ENCODE measurements at regions not wholly inside any gene's neighbourhood (a gene's known extent, or its start where the extent isn't known, plus 50 kb on each side); places are given as distances from the start of the nearest gene placed in this dataset.

DNA sequence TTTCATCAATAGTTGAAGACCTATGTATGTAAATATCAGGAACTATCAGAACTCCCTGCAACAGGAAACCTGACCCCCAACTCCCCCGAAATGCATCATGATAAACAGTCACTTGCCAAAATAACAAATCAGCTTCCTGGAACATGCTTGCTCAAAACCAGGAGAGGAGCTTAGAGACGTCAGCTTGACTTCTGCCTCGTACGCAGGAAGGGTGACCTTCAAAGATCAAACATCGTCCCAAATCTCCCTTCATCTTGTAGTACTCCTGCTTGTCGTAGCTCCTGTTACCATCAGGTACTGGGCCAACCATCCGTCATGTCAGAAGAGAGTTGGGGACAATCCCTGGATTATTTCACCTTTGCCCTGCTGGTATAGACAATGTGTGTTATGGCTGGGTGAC is 396.1 kb downstream of the GADD45G start:
- TF ChIP-seq, protein P1, sequence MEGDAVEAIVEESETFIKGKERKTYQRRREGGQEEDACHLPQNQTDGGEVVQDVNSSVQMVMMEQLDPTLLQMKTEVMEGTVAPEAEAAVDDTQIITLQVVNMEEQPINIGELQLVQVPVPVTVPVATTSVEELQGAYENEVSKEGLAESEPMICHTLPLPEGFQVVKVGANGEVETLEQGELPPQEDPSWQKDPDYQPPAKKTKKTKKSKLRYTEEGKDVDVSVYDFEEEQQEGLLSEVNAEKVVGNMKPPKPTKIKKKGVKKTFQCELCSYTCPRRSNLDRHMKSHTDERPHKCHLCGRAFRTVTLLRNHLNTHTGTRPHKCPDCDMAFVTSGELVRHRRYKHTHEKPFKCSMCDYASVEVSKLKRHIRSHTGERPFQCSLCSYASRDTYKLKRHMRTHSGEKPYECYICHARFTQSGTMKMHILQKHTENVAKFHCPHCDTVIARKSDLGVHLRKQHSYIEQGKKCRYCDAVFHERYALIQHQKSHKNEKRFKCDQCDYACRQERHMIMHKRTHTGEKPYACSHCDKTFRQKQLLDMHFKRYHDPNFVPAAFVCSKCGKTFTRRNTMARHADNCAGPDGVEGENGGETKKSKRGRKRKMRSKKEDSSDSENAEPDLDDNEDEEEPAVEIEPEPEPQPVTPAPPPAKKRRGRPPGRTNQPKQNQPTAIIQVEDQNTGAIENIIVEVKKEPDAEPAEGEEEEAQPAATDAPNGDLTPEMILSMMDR (IDR thresholded peaks at IDR 0.05), result no peak
- TF ChIP-seq POLR2A (IDR thresholded peaks at IDR 0.05), result no peak
